ENCODE measurements at regions not wholly inside any gene's neighbourhood (a gene's known extent, or its start where the extent isn't known, plus 50 kb on each side); places are given as distances from the start of the nearest gene placed in this dataset.
"Not testable (repeated sequence)": the region's sequence is repeated elsewhere in the genome, so short reads cannot be mapped to it uniquely, and the experiment has no call there.

DNA sequence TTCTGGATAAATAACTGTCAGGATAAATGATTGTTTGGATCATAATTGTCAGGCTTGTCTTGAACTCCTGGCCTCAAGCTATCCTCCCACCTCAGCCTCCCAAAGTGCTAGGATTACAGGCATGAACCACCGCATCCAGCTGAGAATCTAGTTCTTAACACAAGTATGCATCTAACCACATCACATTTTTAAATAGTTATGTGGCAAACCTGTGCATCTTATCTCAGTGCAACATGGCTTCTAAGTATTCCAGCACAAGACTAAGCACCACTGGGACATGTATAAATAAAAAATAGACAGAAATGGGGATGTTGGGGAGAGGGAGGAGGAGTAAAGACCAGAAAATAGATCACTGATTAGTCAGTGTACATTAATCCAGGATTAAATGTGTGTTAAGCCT, 74.7 kb upstream of the TBL1X start:
- no peak for DNase-seq

DNA sequence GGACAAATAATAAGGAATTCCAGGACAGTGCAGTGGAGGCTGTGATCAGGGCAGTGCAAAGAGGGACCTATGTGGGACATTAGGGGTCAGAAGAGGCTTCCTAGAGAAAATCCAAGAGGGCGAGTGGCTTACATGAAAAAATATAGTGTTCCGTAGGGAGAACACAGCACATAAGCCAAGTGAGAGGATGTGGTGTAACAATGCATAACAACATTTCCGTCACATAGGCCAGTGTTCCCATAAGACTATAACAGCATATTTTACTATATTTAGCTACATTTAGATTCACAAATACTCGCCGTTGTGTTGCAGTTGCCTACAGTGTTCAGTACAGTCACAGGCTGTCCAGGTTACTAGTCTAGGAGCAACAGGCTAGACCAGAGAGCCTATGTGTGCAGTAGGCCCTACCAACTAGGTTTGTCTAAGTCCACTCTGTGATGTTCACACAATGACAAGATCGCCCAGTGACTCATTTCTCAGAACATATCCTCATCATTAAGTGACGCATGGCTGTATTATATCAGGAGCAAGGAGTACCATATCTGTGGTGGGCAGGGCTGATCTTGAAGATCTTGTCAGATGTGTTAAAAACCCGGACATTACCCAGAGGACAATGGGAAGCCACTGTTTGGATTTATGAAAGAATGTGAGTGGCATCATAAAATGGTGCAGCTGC, 74.0 kb upstream of the TBL1X start:
- no peak for DNase-seq

DNA sequence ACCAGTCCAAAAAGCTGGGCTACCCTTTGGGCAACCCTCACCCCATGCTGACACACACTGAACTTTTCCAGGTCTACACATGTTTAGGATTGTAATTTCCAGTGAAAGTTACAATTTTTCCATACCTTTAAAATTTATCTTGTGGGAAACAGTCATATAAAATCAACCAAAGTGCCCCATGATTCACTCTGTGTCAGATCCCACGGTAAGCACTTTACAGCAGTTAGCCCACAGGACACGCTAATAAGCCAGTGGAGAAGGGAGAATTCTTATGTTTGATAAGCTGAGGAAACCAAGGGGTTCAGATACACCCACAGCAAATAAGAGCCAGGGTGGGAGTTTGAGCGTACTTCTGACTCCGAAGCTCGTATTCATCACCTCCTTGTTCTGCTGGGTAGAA, 72.4 kb upstream of the TBL1X start:
- DNase-seq, result no peak

DNA sequence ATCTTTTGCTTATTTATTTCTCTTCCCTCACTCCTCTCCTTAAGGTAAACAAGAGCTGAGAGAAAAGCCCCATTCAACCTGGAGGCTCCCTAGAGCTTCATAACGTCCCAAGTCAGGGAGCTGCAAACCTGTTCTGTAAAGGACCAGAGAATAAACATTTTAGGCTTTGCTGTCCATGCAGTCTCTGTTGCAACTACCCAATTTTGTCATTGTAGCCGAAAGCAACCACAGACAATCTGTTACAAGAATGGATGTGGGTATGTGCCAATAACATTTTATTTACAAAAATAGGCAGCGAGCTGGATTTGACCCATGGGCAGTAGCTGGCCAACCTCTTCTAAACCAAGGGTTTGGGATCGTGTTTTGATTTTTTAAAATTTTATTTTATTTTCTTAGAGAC, 71.3 kb upstream of the TBL1X start:
- DNase-seq, result no peak

DNA sequence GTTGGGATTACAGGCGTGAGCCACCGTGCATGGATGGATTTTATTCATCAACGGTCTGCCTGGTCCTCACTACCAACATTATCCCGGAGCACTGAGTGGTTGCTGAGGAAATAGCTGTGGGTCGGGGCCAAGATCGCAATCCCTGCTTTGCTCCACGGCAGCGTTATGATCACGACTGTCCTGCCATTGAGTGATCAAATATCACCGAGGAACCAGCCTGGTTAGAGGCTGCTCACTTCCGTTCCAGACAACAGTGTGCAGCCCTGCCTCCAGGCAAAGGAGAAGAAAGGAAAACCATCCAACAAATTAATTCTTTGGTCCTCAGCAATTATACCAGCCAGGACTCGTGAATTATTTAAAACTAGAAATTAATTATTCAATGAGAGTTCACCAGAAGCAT, 70.6 kb upstream of the TBL1X start:
- DNase-seq, result no peak

DNA sequence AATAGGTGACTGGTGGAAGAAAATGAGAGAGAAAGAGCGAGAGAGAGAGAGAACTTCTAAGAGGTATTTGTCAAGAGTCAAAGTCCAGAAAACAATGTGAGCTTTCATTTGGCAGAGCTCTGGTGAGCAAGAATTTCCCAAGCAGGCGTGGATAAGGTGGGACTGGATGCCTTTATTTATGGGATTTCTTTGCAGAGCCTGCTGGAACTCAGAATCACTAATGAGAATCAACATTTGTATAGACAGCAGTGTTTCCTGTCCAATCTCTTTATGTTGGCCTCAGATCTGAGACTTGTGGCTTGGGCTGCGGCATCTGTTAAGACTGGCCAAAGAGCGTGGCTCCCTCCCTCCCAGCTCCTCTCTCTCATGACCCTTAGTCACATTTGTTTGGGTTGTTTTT, 67.9 kb upstream of the TBL1X start:
- DNase-seq, result no peak

DNA sequence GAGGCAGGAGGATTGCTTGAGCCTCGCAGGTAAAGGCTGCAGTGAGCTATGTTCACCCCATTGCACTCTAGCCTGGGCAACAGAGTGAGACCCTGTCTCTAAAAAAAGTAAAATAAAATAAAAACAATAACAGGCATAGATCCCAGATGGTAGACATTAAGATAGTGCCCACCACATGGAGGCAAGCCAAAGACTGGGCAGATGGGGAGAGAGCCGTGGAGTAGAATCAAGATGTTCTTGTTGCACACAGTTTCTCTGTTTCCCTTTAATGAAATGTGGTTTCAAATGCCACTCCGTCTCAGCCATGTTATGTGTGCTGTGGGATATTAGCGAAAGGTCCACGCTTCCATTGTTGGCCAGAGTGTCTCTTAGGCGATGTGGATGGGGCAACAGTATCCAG, 63.8 kb upstream of the TBL1X start:
- DNase-seq, result no peak

DNA sequence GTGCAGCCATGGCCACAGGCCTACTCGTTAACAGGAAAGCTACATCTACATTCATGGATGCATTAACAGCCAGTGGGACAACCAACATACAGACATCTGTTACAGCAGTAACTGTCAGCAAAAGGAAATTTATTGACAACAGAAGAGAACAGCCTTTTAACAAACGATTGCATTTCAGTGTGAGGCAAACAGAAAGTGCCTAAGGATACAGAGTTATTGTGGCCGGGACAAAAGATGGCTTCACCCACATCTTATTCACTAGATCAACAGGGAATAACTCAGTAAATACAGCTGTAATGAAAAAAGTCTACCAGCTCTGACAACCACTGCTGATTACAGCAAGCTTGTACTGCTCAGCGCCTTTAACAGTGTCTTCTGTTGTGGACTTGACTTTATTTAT, 61.5 kb upstream of the TBL1X start:
- DNase-seq, result no peak

DNA sequence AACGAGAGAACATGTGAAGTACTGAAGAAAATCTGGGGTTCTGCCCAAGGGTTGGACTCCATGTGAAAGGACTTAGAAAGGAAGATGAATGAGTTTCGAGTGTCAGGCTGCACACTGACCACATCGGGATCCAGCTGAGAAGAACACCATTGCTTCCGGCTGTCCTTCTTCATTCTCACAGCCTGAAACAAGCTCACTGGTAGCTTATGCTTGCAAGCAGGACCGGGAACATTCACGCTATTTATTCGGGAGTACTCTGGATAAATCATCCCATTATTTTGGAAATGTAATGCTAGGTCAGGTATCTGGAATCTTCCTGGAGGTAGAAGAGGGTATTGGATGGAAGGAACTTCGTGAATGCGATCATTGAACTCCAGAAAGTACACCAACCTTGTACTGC, 59.2 kb upstream of the TBL1X start:
- DNase-seq, result peak; percentile 21 to 23

DNA sequence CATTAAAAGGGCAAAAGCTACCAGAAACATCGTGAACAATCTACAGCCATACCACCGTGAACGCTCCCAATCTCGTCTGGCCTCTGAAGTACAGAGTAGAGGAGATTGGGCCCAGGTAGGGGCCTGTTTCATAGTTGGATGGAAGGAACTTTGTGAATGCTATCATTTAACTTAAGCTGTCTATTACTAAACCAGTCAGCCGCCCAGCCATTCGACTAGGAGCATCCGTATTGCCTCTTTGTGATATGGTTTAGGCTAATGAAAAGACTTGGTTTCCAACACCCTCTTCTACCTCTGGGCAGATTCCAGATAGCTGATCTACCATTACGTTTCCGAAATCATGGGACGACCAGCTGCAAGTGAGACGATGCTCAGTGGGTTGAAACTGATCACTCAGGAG, 54.0 kb upstream of the TBL1X start:
- DNase-seq, result not testable (repeated sequence)

DNA sequence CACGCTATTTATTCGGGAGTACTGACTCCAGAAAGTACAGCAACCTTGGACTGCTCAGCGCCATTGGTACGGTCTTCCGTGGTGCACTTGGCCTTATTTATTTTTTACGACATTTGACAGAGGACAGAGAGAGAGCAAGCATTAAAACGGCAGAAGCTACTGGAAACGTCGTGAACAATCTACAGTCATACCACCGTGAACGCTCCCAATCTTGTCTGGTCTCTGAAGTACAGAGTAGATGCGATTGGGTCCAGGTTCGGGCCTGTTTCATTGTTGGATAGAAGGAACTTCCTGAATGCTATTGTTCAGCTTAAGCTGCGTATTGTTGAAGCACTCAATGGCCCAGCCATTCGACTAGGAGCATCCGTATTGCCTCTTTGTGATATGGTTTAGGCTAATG, 53.2 kb upstream of the TBL1X start:
- not testable (repeated sequence) for DNase-seq

DNA sequence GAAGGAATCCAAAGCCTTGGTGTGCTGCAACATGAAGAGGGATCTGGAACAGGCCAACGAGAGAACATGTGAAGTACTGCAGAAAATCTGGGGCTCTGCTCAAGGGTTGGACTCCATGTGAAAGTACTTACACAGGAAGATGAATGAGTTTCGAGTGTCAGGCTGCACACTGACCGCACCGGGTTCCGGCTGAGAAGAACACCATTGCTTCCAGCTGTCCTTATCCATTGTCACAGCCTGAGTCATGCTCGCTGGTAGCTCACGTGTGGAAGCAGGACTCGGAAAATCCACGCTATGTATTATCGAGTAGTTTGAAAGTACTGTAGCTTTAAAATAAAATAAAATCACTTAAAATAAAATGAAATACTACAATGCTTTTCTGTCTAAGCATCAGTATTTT, 50.4 kb upstream of the TBL1X start:
- no peak for DNase-seq

Data from activated T-cell treated with anti-CD3 and anti-CD28 coated beads, Interleukin-2, amount 50 U/mL, for 48 hours (primary cell).